Uterus (tissue), 3 donors: ENCODE measurements at regions not wholly inside any gene's neighbourhood (a gene's known extent, or its start where the extent isn't known, plus 50 kb on each side); places are given as distances from the start of the nearest gene placed in this dataset.
A peak's percentile ranks its signal among the peaks of the same experiment; 100 is the strongest.

Experiments used
- DNase-seq, 2 donors: peaks; one replicate each; pipeline ENCODE4 v3.0.0-alpha.2; 2019 to 2020
- H3K27ac ChIP-seq, 2 donors: fragments of 200-600 bp; sonication (generic); 1 replicate in 1 of 2; 2 replicates in 1 of 2; pipeline ENCODE4 v1.5.1; 2016 to 2018
- H3K27me3 ChIP-seq, 2 donors: fragments of 200-600 bp; sonication (generic); one replicate each; pipeline ENCODE4 v1.5.1; 2018 to 2019; ENCODE audit warnings: control low read depth in 1 of 2
- H3K36me3 ChIP-seq, 2 donors: fragments of 200-600 bp; sonication (generic); one replicate each; pipeline ENCODE4 v1.5.1; 2019; ENCODE audit warnings: control low read depth in 1 of 2
- H3K4me1 ChIP-seq, 2 donors: fragments of 200-600 bp; sonication (generic); one replicate each; pipeline ENCODE4 v1.5.1; 2018 to 2019; ENCODE audit warnings: control low read depth in 1 of 2
- H3K4me3 ChIP-seq, 2 donors: fragments of 200-600 bp; sonication (generic); 1 replicate in 1 of 2; 2 replicates in 1 of 2; pipeline ENCODE4 v1.5.1; 2018 to 2019; ENCODE audit warnings: mild to moderate bottlenecking in 1 of 2
- H3K9me3 ChIP-seq, 2 donors: fragments of 200-600 bp; sonication (generic); one replicate each; pipeline ENCODE4 v1.5.1; 2019; ENCODE audit warnings: control low read depth in 1 of 2
- POLR2A ChIP-seq, 2 donors: fragments of 450-650 bp; IDR thresholded peaks; one replicate each; pipeline ENCODE4 v1.6.1; 2016; ENCODE audit warnings: antibody characterized with exemption in 2 of 2, mild to moderate bottlenecking in 1 of 2, moderate library complexity in 1 of 2
- intact Hi-C: fragments of 100-400 bp; cut with DNase I; formaldehyde crosslinking; loops from one replicate; pipeline ENCODE4 v1.15.1; 2023; ENCODE audit warnings: low total_unique reads
- TF ChIP-seq, protein P1 (sequence below), 4 experiments: fragments of 200-600 bp in 2 of 4; fragments of 450-650 bp in 2 of 4; sonication (generic) in 2 of 4; IDR thresholded peaks; one replicate each; pipeline ENCODE4 v1.5.1; 2016 to 2019; ENCODE audit warnings: antibody characterized with exemption in 4 of 4, mild to moderate bottlenecking in 2 of 4, moderate library complexity in 1 of 4
- donor health status: DM: yes; HTN: yes; CAD: no.

DNA sequence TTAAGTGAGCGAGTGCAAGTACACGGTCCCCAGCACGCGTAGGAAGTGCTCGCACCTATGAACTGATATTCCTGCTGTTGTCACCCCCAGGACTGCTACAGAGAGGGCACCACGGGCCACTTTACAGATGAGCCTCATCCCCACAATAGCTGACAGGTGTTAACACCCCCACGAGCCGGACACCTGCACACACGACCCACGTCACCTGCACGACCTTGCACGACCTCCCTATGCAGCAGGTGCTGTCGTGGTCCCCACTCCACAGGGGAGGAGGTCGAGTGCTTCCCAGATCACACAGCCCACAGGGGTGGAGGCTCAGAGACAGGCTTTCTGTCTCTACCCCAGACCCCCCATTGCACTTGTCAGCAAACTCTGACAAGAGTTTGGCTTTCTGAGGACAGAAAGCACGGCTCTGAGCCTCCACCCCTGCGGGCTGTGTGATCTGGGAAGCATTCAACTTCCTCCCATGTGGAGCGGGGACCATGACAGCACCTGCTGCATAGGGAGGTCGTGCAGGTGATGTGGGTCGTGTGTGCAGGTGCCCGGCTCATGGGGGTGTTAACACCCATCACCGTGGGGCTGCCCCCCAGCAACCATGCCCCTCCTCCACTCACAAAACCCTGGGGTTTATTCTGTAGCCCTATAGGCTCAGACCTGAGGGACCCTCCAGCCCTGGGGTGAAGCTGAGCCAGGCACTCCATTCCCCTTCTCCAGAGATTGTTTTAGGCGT is 80.8 kb downstream of the MATN1 start:
- H3K36me3 ChIP-seq: no peaks in the 10 kb centered on the region
- no peak overlapping the region for H3K27ac ChIP-seq
- H3K4me3 ChIP-seq: no peak overlapping the region
- H3K4me1 ChIP-seq: peaks cover 0 to 4% of the 10 kb centered on the region in 2 donors
- intact Hi-C loops: no loop called here
- H3K9me3 ChIP-seq: no peaks in the 10 kb centered on the region
- DNase-seq: no peak
- no peaks in the 10 kb centered on the region for H3K27me3 ChIP-seq
- TF ChIP-seq, protein P1, sequence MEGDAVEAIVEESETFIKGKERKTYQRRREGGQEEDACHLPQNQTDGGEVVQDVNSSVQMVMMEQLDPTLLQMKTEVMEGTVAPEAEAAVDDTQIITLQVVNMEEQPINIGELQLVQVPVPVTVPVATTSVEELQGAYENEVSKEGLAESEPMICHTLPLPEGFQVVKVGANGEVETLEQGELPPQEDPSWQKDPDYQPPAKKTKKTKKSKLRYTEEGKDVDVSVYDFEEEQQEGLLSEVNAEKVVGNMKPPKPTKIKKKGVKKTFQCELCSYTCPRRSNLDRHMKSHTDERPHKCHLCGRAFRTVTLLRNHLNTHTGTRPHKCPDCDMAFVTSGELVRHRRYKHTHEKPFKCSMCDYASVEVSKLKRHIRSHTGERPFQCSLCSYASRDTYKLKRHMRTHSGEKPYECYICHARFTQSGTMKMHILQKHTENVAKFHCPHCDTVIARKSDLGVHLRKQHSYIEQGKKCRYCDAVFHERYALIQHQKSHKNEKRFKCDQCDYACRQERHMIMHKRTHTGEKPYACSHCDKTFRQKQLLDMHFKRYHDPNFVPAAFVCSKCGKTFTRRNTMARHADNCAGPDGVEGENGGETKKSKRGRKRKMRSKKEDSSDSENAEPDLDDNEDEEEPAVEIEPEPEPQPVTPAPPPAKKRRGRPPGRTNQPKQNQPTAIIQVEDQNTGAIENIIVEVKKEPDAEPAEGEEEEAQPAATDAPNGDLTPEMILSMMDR (IDR thresholded peaks at IDR 0.05): no peak
- TF ChIP-seq POLR2A (IDR thresholded peaks at IDR 0.05): no peak

DNA sequence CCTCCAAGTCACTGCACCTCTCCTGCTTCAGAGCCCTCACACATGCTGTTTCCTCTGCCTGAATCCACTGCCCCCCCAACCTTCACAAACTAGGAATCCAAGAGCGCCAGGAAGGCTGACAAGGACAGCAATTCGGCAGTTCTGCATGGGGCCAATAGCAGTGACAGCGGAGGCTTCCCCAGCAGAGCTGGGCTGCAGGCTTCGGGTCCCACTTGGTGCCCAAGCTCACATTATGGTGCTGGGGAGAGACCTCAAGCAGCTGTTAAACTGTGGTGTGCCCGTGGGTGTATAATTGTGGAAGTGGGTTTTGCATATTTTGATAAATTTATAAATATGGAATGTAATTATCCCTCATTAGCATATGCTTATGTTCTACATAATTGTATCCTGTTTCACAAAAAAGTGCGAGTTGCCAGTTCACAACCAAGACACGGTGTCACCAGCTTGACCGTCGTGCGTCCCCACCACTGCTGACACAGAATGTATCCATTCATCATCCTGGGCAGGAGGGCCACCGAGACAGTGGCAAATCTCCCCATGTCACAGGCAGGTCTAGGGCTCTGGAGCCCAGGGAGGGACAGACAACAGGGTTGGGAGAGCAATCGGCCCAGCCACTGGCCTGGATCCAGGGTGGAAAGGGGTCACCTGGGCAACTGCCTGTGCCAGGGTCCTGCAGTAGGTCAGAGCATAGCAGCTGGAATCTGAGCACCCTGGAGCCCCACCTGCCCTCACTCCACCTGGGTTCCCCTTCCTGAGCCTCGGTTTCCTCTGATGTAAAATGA is 81.6 kb downstream of the MATN1 start:
- DNase-seq: no peak
- no peaks in the 10 kb centered on the region for H3K9me3 ChIP-seq
- intact Hi-C loops: no loop called here
- no peak overlapping the region for H3K27ac ChIP-seq
- no peaks in the 10 kb centered on the region for H3K27me3 ChIP-seq
- peaks cover 0 to 4% of the 10 kb centered on the region in 2 donors for H3K4me1 ChIP-seq
- TF ChIP-seq, protein P1 (IDR thresholded peaks at IDR 0.05): no peak
- no peak for TF ChIP-seq POLR2A (IDR thresholded peaks at IDR 0.05)
- no peak overlapping the region for H3K4me3 ChIP-seq
- no peaks in the 10 kb centered on the region for H3K36me3 ChIP-seq

DNA sequence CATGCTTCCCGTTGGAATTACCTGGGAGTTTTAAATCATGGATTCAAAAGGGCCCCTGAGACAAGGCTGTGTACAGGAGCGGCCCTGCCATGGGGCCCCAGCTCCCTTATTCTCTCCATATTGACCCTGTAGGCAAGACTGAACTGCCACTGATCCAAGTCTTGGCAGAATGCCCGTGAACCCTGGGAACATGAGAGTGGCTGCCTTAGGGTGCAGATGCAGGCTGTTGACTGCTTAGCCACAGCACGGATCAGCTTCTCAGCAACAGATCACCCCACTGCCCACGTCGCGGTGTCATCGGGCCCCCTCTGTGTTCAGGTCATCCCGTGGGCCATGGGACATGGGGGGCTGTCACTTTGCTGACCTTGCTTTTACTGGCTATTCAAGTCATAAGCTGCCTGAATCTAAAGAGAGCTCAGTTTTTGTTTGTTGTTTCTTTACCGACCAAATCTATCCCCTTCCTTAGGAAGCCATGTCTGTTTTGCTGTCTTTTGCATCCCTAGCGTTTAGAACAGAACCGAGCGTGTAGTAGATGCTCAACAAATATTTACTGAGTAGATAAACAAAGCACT is 83.4 kb downstream of the MATN1 start:
- Histone ChIP-seq H3K27me3 (no peaks in the 10 kb centered on the region), H3K9me3 (no peaks in the 10 kb centered on the region), H3K4me1 (peaks cover 0 to 10% of the 10 kb centered on the region in 2 donors), H3K4me3 (no peak overlapping the region), H3K27ac (peak overlapping the region in 1 of 2 donors; percentile 81), H3K36me3 (no peaks in the 10 kb centered on the region)
- TF ChIP-seq POLR2A (IDR thresholded peaks at IDR 0.05): no peak
- TF ChIP-seq, protein P1 (IDR thresholded peaks at IDR 0.05): no peak
- intact Hi-C loops: no loop called here
- no peak for DNase-seq

DNA sequence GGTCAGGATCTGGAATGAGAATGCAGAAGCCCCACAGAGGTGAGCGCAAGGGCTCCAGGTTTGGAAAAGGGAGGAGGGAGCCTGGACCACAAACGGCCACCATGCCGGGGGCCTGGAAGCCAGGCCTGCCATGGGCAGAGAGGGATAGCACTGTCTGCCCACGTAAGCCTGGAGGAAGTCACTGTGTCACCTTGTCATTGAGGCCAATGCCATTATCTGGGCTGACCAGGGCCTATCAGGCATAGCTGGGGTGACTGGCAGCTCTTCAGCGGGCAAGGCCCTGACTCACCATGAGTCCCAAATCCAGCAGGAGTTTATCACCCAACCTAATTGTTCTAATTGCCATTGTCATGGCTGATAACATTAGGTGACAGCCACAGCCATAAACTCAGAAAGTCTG is 84.6 kb downstream of the MATN1 start:
- no peak for DNase-seq
- intact Hi-C loops: no loop called here
- Histone ChIP-seq H3K4me1 (peaks cover 0 to 10% of the 10 kb centered on the region in 2 donors), H3K4me3 (no peak overlapping the region), H3K27ac (peak overlapping the region in 1 of 2 donors; percentile 81), H3K27me3 (no peaks in the 10 kb centered on the region), H3K36me3 (no peaks in the 10 kb centered on the region), H3K9me3 (no peaks in the 10 kb centered on the region)
- no peak for TF ChIP-seq POLR2A (IDR thresholded peaks at IDR 0.05)
- TF ChIP-seq, protein P1 (IDR thresholded peaks at IDR 0.05): no peak

DNA sequence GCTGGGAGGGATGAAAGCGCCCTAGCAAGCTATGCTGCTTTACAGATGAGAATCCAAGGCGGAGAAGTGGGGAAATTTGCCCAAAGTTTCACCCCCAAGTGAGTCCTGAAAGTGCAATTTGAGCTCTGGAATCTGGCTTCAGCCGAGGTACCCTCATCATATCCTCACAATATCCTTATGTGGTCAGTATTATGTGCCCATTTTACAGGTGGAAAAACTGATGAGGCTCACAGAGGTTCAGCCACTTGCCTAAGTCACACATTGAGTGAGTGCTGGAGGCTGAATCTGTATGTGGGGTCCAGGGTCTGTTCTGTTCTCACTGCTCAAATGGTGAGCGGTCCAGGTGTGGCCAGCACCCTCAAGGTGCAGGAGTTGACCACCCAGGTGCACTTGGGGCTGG is 85.3 kb downstream of the MATN1 start:
- DNase-seq: no peak
- TF ChIP-seq POLR2A (IDR thresholded peaks at IDR 0.05): no peak
- TF ChIP-seq, protein P1 (IDR thresholded peaks at IDR 0.05): no peak
- Histone ChIP-seq H3K4me1 (peaks cover 0 to 10% of the 10 kb centered on the region in 2 donors), H3K4me3 (no peak overlapping the region), H3K27ac (peak overlapping the region; percentile 76 to 81), H3K9me3 (no peaks in the 10 kb centered on the region), H3K27me3 (no peaks in the 10 kb centered on the region), H3K36me3 (no peaks in the 10 kb centered on the region)
- intact Hi-C loops: no loop called here
